ENCODE measurements at regions not wholly inside any gene's neighbourhood (a gene's known extent, or its start where the extent isn't known, plus 50 kb on each side); places are given as distances from the start of the nearest gene placed in this dataset.

GRCh38 chr11:86193297-86194095 lies 51.1 kb upstream of the EED start:
- peak; percentile 90 for DNase-seq (ENCODE audit: low read depth)

GRCh38 chr11:86192519-86193257 lies 51.9 kb upstream of the EED start:
- no peak for DNase-seq (ENCODE audit: low read depth)

GRCh38 chr11:86191874-86192273 lies 52.7 kb upstream of the EED start:
- no peak for DNase-seq (ENCODE audit: low read depth)

GRCh38 chr11:86187027-86187426 lies 57.5 kb upstream of the EED start:
- no peak for DNase-seq (ENCODE audit: low read depth)

- DNase-seq (ENCODE audit: low read depth) = no peak
Observed at GRCh38 chr11:86186386-86186785, 58.2 kb upstream of the EED start.

DNA sequence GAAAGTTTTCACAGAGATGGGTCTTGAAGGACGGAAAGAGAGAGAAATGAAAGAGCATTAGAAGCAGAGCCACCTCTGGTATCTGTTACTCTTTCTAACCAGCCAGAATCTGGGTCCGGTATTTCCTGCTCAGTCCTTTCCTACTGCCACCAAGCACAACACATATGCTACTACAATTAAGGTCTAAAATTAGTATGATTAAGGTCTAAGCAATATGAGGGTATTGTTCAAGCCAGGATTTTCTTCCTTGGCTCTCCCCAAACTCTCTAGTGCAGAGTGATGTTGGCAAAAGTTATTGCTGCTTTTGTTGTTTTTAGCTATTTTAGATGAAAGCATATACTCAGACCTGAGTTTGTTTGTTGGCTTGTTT lies 59.2 kb upstream of the EED start:
- DNase-seq (ENCODE audit: low read depth) = no peak

DNA sequence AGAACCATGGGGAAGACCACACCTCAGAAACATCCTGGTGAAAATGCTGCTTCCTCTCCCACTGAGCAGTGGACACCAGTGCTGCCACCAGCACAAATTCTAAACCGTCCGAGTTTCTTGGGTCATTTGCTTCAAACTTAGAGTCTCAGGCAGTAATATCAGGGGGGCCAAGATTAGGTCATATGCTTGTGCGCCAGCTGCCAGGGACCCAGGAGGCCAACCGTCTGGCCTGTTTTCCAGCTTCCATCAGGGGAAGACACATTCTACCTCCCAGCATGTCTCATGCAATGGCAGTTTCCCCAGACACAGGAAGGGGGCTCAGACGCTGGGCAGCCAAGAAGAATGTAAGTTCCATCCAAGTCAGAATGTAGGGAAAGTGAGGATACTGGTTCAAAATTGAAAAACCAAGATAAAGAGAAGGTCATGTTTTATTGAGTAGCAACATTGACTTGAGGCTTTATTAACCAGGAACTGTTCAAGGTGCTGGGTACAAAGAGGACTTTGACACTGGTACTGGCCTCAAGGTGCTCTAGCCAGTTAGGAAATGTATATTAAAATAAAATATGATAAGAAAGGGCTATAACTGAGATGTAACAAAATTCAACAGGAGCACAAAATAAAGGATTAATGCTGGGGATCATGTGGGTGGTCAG lies 59.7 kb upstream of the EED start:
- no peak for DNase-seq (ENCODE audit: low read depth)

DNA sequence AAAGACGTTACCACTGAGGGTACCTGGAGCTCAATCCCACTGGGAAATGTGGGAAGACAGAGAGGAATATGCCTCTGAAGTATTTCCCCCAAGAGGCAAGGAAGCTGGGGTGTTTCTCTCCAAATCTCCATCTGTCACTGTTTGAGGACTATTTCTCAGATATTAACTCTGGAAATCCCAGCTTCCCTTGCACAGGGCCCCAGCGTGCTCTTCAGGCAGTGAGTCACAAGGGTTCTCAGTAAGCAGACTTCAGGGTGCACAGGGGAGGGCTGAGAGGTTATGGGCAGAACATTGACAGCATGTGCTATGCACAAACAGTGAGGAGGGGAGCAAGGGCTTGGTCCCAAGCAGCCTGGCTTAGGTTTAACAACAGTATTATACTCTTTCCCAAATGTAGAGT lies 60.9 kb upstream of the EED start:
- DNase-seq (ENCODE audit: low read depth) = peak; percentile 50

- DNase-seq (ENCODE audit: low read depth) = peak; percentile 77
Observed at GRCh38 chr11:86182976-86183584, 61.5 kb upstream of the EED start.

DNA sequence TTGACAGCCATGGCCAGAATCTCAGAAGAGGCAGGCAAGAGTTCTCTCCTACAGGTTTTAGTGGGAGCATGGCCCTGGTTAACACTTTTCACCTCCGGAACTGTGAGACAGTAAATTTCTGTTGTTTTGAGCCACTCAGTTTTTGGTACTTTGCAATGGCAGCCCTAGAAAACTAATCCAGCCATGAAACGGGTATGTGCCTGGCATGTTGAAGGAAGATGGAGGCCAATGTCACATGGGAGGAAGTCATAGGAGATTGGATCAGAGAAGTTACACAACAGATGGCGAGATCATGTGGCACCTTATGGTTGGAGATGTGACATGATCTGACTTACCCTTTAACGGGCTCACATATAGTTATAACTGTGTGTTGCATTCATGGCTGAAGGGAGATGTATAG lies 63.2 kb upstream of the EED start:
- no peak for DNase-seq (ENCODE audit: low read depth)

GRCh38 chr11:86180851-86181250 lies 63.7 kb upstream of the EED start:
- DNase-seq (ENCODE audit: low read depth) = no peak

- DNase-seq (ENCODE audit: low read depth) = no peak
Observed at GRCh38 chr11:86180423-86180822, 64.1 kb upstream of the EED start.

DNA sequence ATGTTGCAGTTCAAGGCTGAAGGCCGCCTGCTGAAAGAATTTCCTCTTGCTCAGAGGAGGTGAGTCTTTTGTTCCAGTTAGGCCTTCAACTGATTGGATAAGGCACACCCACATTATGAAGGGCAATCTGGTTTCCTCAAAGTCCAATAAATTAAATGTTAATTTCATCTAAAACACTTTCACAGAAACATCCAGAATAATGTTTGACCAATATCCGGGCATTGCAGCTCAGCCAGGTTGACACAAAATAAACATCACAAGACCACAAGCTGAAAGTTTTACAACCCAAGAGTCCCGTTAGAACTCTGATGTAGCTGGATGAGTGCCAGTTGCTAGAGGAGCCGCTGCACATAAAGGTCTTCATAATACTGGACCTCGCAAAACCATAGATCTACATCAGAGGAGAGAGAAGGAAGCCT lies 64.9 kb upstream of the EED start:
- DNase-seq (ENCODE audit: low read depth) = no peak

GRCh38 chr11:86177302-86177701 lies 67.3 kb upstream of the EED start:
- no peak for DNase-seq (ENCODE audit: low read depth)

DNA sequence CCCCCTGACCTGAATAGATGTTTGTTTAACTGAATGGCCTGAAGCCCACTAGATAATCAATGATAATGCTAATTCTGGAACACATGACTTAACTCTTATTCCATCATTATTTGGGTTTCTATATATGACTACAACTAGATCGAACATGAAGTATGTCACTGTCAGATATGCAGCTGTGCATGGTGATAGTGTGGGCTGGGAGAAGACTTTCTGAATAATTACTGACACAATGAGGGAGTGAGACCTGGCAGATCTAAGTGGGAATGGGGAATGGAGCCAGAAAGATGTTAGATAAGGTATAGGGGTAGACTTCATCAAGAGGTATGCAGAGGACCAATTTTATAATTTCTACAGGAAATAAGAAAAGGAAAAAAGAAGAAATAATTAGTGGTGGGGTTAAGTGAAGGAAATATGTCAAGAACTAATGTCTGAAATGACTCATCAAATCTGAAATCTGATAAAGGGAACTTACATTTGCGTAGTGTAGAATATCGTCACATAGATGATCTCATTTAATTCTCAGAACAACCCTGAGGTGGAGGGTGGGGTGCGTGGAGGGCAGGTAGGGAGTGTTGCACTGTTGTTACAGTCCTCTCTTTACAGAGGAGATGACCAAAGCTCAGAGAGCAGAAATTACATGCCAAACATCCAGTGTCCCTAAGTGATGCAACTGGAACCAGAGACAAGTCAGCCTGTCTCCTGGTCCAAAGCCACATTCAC lies 68.2 kb upstream of the EED start:
- no peak for DNase-seq (ENCODE audit: low read depth)

GRCh38 chr11:86175626-86176025 lies 68.9 kb upstream of the EED start:
- no peak for DNase-seq (ENCODE audit: low read depth)

GRCh38 chr11:86175191-86175590 lies 69.4 kb upstream of the EED start:
- DNase-seq (ENCODE audit: low read depth) = no peak

DNA sequence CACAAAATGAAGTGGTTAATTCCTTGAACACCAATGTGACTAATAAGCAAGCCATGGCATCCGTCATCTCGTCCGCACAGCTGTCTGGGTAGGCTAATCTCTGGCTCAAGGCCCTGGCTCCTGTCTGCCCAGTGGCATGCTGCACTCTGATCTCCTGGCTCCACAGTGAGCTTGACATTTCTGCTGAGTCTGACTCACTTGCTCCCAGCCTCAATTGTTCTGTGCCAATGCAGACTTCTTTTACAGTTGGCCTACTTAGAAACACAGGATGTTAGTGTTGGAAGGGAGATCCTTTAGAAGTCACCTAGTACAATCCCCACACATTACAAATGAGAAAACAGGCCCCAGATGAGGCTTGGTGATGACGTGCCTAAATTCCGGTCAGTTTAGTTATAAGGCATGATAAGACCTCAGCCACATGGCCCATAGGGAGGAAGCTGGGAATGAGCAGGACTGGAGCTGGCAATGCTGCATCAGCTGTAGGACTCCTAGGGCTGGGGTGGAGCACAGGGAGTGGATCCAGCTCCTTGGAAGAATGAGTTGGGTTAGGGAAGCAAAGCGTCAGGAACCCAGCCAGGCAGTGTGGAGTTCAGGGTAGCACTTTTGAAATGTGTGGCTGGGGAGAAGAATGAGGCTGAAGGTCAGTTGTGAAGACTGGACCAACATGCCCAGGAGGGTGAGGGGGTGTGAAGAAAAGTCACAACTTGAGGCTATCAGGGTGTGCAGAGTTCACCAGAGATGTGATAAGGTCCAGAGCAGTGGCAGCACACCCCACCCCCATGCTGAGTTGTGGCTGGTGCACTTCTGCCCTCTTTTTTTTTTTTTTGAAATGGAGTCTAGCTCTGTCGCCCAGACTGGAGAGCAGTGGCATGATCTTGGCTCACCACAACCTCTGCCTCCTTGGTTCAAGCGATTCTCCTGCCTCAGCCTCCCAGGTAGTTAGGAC lies 70.2 kb upstream of the EED start:
- peak; percentile 98 for DNase-seq (ENCODE audit: low read depth)

DNA sequence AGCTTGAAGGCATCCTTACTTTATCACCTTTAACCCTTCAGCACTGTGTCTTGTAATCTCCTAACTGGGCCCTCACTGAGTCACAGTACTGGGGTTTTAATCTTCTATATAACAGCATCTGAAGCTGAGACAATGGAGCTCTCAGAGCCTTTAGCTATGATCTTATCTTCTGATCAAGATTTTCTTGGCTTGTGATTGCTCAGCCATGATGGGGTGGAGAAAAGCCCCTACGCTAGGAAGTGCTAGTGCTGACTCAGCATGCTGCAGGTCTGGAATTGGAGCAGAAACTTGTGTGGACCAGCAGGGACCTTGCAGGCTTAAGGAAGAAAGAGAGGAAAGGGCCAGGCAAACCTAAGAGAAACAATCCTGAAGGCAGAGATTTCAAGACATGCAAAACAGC lies 71.7 kb upstream of the EED start:
- DNase-seq (ENCODE audit: low read depth) = peak; percentile 34

DNA sequence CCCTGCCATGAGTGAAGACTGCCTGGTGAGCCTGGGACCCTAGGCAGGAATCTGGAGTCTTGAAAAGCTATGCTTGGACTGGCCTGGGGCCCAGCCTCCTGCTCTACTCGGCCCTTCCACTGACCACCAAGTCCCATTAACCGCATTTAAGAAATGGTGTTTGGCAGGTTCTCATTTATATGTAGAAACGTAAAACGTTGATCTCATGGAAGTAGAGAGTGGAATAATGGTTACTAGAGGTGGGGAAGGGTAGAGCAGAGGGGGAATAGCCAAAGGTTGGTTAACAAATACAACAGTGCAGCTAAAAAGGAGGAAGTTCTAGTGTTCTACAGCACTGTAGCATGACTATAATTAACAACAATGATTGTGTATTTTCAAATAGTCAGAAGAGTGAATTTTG lies 72.9 kb upstream of the EED start:
- DNase-seq (ENCODE audit: low read depth) = no peak

Measured in HT1080 (cell line).